ENCODE measurements at regions not wholly inside any gene's neighbourhood (a gene's known extent, or its start where the extent isn't known, plus 50 kb on each side); places are given as distances from the start of the nearest gene placed in this dataset.

DNA sequence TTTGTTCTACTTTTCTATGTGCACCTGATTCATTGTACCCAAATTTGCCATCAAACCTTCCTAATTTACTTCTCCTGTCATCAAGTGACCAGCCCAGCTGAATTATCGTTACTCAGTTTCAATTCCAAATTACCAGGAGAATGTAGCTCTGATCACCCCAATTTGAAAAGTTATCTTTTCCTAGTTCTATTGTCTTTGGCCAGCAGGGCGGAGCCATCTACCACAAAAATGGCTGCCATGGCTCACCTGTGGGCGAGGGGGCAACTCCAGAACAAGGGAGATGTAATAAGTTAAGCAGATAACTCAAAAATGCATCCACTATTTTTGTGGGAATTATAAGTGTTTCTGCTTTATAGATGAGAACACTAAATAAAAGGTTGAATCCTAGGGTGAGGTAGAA lies 133.8 kb upstream of the MOCS2 start:
- TF ChIP-seq EZH2 (IDR thresholded peaks at IDR 0.05; ENCODE audit: low read depth): no peak
- TF ChIP-seq, protein P1, sequence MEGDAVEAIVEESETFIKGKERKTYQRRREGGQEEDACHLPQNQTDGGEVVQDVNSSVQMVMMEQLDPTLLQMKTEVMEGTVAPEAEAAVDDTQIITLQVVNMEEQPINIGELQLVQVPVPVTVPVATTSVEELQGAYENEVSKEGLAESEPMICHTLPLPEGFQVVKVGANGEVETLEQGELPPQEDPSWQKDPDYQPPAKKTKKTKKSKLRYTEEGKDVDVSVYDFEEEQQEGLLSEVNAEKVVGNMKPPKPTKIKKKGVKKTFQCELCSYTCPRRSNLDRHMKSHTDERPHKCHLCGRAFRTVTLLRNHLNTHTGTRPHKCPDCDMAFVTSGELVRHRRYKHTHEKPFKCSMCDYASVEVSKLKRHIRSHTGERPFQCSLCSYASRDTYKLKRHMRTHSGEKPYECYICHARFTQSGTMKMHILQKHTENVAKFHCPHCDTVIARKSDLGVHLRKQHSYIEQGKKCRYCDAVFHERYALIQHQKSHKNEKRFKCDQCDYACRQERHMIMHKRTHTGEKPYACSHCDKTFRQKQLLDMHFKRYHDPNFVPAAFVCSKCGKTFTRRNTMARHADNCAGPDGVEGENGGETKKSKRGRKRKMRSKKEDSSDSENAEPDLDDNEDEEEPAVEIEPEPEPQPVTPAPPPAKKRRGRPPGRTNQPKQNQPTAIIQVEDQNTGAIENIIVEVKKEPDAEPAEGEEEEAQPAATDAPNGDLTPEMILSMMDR (conservative IDR thresholded peaks at IDR 0.05): no peak; the same call in 1 of the 2 replicates
- Histone ChIP-seq H3K27me3 (ENCODE audit: insufficient read depth, low read depth) (no peaks in the 10 kb centered on the region), H4K20me1 (ENCODE audit: insufficient read depth) (no peaks in the 10 kb centered on the region), H2AFZ (no peak overlapping the region; the same call in 1 of the 2 replicates), H3K4me3 (no peak overlapping the region), H3K9me2 (ENCODE audit: insufficient read depth) (no peaks in the 10 kb centered on the region), H3K9me3 (ENCODE audit: insufficient read depth, low read depth) (no peaks in the 10 kb centered on the region), H3K36me3 (ENCODE audit: low read depth) (no peaks in the 10 kb centered on the region), H3F3A (ENCODE audit: insufficient read depth, low read depth) (no peaks in the 10 kb centered on the region; the same call in 1 of the 2 replicates), H3K79me2 (ENCODE audit: low read depth) (no peaks in the 10 kb centered on the region), H3K27ac (no peak overlapping the region), H3K4me2 (no peak overlapping the region), H3K4me1 (replicated peaks; ENCODE audit: insufficient read depth) (no peaks in the 10 kb centered on the region)
- no peak for DNase-seq
- ChIA-PET POLR2A (ENCODE audit: unreplicated experiment) (no interaction called here), CTCF (no interaction called here)
- no TSS peak for BruUV-seq (replicated peaks)
- intact Hi-C loops (cut with micrococcal nuclease; ENCODE audit: unreplicated experiment): loop anchor here (10.0 kb wide), 1 partner anchor 181 kb away; no protein-coding TSS in a partner anchor

- no peaks in the 10 kb centered on the region for H4K20me1 ChIP-seq (ENCODE audit: insufficient read depth)
- H3K36me3 ChIP-seq (ENCODE audit: low read depth): no peaks in the 10 kb centered on the region
- H3K9me3 ChIP-seq (ENCODE audit: insufficient read depth, low read depth): no peaks in the 10 kb centered on the region
- ChIA-PET POLR2A (ENCODE audit: unreplicated experiment) (interaction anchor here (0.6 kb wide), 1 partner anchor 76 kb away, joined by 5 read pairs; no protein-coding TSS in a partner anchor), CTCF (no interaction called here)
- no peaks in the 10 kb centered on the region for H3K9me2 ChIP-seq (ENCODE audit: insufficient read depth)
- TF ChIP-seq EZH2 (IDR thresholded peaks at IDR 0.05; ENCODE audit: low read depth): no peak
- TF ChIP-seq, protein P1 (conservative IDR thresholded peaks at IDR 0.05): no peak
- intact Hi-C loops (cut with micrococcal nuclease; ENCODE audit: unreplicated experiment): loop anchor here (10.0 kb wide), 1 partner anchor 179 kb away; no protein-coding TSS in a partner anchor
- no peak overlapping the region for H3K4me2 ChIP-seq
- peaks cover 12% of the 10 kb centered on the region for H3K4me1 ChIP-seq (replicated peaks; ENCODE audit: insufficient read depth)
- no peak overlapping the region for H3K4me3 ChIP-seq
- H3K27me3 ChIP-seq (ENCODE audit: insufficient read depth, low read depth): no peaks in the 10 kb centered on the region
- no peaks in the 10 kb centered on the region for H3K79me2 ChIP-seq (ENCODE audit: low read depth)
- DNase-seq: peak in 1 of 2 experiments; percentile 8
- H2AFZ ChIP-seq: no peak overlapping the region
- H3K27ac ChIP-seq: no peak overlapping the region
- no peaks in the 10 kb centered on the region; the same call in 1 of the 2 replicates for H3F3A ChIP-seq (ENCODE audit: insufficient read depth, low read depth)
- no TSS peak for BruUV-seq (replicated peaks)
These were observed 136.7 kb upstream of the MOCS2 start for GRCh38 chr5:53246042-53246836.

- TF ChIP-seq EZH2 (IDR thresholded peaks at IDR 0.05; ENCODE audit: low read depth): no peak
- TF ChIP-seq, protein P1 (conservative IDR thresholded peaks at IDR 0.05): no peak
- ChIA-PET CTCF (no interaction called here), POLR2A (ENCODE audit: unreplicated experiment) (interaction anchor here (0.6 kb wide), 1 partner anchor 262 kb away, joined by 4 read pairs; no protein-coding TSS in a partner anchor)
- no TSS peak for BruUV-seq (replicated peaks)
- Histone ChIP-seq H4K20me1 (ENCODE audit: insufficient read depth) (no peaks in the 10 kb centered on the region), H3K27me3 (ENCODE audit: insufficient read depth, low read depth) (no peaks in the 10 kb centered on the region), H3K27ac (peak overlapping the region; percentile 49), H3K36me3 (ENCODE audit: low read depth) (no peaks in the 10 kb centered on the region), H3K9me3 (ENCODE audit: insufficient read depth, low read depth) (no peaks in the 10 kb centered on the region), H3K9me2 (ENCODE audit: insufficient read depth) (no peaks in the 10 kb centered on the region), H2AFZ (peak overlapping the region; percentile 63; the same call in 1 of the 2 replicates), H3F3A (ENCODE audit: insufficient read depth, low read depth) (no peaks in the 10 kb centered on the region; the same call in 1 of the 2 replicates), H3K4me1 (replicated peaks; ENCODE audit: insufficient read depth) (peaks cover 12% of the 10 kb centered on the region), H3K4me2 (peak overlapping the region; percentile 21; the same call in 1 of the 2 replicates), H3K79me2 (ENCODE audit: low read depth) (no peaks in the 10 kb centered on the region), H3K4me3 (no peak overlapping the region)
- peak; percentile 36 to 79 for DNase-seq
- intact Hi-C loops (cut with micrococcal nuclease; ENCODE audit: unreplicated experiment): loop anchor here (5.0 to 10.0 kb wide), 2 partner anchors 77 to 175 kb away; no protein-coding TSS in a partner anchor
These were observed 140.1 kb upstream of the MOCS2 start for GRCh38 chr5:53249529-53250200.

All from PC-9 (cell line).